AG10803 (cell line): ENCODE measurements at regions not wholly inside any gene's neighbourhood (a gene's known extent, or its start where the extent isn't known, plus 50 kb on each side); places are given as distances from the start of the nearest gene placed in this dataset.
"Not testable (repeated sequence)": the region's sequence is repeated elsewhere in the genome, so short reads cannot be mapped to it uniquely, and the experiment has no call there.

Experiments
- DNase-seq: peaks from one replicate; pipeline ENCODE4 v3.0.0; 2010; ENCODE audit warnings: low read depth
- H3K4me3 ChIP-seq: 2 replicates; pipeline ENCODE4 v1.5.1; 2011; ENCODE audit warnings: mild to moderate bottlenecking, low read length, control low read depth
- TF ChIP-seq, protein P1 (sequence below): conservative IDR thresholded peaks from 2 replicates; pipeline ENCODE4 v1.5.1; 2011; ENCODE audit warnings: mild to moderate bottlenecking, low read length, control low read depth, inconsistent platforms

DNA sequence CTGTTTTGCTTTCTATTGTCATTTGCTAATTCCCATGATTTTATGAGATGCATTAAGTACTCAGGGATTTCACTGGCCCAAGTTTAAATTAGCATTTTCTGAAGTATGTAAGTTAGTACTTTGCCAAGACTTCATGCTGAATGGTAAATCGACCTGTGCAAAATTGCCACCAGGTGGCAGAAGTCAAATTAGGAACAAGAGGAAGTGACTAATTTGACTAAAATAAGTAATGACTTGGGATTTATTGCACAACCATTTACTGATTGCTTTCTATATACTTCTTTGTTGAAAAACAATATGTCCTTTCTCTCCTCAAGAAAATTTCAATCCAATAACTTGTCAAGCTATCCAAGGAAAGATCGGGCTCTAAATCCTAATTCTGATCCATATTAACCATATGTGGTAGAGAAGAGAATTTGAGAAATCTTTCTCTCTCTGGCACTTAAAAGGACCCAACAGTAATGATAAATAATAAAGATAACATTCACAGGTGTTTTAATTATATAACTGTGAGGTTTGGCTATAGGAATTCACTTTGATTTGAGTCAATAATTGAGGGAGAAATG lies 253.7 kb upstream of the CHORDC1 start:
- no peak for DNase-seq
- H3K4me3 ChIP-seq, result no peak overlapping the region
- TF ChIP-seq, protein P1, sequence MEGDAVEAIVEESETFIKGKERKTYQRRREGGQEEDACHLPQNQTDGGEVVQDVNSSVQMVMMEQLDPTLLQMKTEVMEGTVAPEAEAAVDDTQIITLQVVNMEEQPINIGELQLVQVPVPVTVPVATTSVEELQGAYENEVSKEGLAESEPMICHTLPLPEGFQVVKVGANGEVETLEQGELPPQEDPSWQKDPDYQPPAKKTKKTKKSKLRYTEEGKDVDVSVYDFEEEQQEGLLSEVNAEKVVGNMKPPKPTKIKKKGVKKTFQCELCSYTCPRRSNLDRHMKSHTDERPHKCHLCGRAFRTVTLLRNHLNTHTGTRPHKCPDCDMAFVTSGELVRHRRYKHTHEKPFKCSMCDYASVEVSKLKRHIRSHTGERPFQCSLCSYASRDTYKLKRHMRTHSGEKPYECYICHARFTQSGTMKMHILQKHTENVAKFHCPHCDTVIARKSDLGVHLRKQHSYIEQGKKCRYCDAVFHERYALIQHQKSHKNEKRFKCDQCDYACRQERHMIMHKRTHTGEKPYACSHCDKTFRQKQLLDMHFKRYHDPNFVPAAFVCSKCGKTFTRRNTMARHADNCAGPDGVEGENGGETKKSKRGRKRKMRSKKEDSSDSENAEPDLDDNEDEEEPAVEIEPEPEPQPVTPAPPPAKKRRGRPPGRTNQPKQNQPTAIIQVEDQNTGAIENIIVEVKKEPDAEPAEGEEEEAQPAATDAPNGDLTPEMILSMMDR, result no peak

DNA sequence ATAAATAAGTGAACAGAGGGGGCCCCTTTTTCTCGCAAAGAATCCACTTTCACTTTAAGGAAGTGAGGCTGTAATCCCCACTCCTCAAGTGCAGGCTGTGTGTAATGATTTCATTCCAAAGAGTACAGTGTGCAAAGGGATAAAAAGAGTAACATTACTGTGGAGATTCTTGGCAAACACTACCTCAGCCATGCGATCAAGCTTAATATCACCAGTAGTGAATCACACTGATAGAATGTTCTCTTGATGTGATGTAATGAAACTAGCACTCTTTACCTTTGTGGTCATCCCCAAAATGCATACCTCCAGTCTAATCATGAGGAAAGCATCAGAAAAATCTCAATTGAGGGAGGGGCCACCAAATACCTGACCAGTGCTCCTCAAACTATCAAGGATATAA lies 246.1 kb upstream of the CHORDC1 start:
- TF ChIP-seq, protein P1, result no peak
- no peak for DNase-seq
- H3K4me3 ChIP-seq, result no peak overlapping the region

DNA sequence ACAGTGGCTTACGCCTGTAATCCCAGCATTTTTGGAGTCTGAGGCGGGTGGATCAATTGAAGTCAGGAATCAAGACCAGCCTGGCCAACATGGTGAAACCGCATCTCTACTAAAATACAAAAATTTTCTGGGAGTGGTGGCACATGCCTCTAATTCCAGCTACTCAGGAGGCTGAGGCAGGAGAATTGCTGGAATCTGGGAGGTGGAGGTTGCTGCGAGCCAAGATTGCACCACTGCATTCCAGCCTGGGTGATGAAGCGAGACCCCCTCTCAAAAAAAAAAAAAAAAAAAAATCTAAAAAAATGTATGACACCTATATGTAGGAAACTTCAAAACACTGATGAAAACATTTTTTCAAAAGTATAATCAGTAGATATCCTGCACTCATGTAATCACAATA lies 242.7 kb upstream of the CHORDC1 start:
- TF ChIP-seq, protein P1, result no peak

DNA sequence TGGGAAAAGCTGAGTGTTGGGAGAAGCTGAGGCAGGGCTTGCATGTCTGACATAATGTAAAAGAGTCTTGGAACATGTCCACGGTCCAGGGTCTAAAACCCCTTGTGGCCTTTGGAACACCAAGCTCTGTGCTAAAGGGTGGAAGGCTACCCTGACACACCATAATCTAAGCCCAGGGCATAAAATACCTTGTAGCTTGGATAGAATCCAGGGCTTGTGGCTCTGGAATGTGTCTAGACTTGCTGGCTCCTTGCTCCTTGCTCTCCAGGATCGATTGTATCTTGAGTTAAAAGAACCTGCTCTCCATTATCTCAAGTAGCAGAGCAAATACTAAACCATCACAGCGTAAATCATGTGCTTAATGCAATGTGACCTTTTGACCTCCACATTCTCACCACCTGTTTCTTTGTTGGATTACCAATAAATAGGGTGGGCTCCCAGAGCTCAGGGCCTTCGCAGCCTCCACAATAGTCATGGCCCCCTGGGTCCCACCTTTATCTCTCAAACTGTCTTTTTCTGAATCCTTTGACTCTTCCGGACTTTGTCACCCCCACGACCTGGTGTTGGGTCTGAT lies 232.6 kb upstream of the CHORDC1 start:
- not testable (repeated sequence) for H3K4me3 ChIP-seq, DNase-seq

More for the DNA sequence above, 242.7 kb upstream of the CHORDC1 start:
- DNase-seq, result no peak
- no peak overlapping the region for H3K4me3 ChIP-seq

DNA sequence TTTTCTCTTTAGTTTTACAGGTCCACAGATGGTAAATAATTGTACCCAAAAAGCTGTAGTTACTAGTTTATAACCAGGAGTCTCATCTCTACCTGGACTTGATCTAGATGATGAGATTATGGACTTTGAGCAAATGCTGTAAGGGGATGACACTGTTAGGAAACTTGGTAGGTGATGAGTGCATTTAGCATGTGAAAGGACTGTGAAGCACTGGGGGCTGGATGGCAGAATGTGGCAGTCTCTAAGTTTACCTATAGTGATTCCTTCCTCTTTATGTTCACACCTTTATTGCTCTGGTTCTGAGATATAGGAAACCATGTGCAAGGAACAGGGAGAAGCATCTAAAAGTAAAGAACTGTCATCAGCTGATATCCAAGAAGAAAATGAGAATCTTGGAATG lies 230.7 kb upstream of the CHORDC1 start:
- TF ChIP-seq, protein P1, result no peak
- no peak for DNase-seq
- no peak overlapping the region for H3K4me3 ChIP-seq

DNA sequence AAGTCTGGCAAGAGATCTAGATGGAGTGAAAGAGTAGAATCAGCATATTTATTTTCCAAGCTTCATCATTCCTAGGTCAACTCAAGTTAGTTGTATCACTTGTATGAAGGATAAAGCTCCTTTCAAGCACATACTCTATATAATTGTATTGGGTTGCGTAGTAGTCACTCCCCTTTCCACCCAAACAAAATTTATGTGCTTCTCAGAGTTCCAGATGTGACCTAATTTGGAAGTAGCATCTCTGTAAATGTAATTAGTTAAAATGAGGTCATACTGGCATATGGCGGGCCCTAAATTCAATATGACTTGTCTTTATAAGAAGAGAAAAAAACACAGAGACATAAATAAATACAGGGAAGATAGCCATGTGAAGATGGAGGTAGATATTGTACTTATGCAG lies 226.8 kb upstream of the CHORDC1 start:
- no peak overlapping the region for H3K4me3 ChIP-seq
- no peak for DNase-seq
- TF ChIP-seq, protein P1, result no peak

DNA sequence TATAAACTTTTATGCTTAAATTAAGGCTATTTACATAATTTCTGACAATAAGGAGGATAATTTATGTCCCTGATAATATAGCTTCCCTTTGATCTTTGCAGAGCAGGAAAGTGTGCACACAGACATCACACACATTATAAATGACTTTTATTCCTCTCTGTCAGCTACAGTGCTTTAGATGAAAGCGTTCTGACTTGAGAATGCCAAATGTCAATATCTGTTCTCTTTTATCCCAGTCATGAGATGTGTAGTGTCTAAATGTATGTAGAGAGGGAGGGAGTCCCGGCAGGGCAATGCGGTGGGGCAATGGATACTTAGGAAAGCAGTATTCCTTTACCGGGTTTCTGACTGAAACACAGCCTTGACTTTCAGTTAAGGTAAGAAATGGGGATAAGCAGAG lies 225.4 kb upstream of the CHORDC1 start:
- H3K4me3 ChIP-seq, result no peak overlapping the region
- TF ChIP-seq, protein P1, result no peak
- no peak for DNase-seq
